Iris pigment epithelial cell (primary cell): ENCODE measurements at regions not wholly inside any gene's neighbourhood (a gene's known extent, or its start where the extent isn't known, plus 50 kb on each side); places are given as distances from the start of the nearest gene placed in this dataset.
A peak's percentile ranks its signal among the peaks of the same experiment; 100 is the strongest.
"Not testable (repeated sequence)": the region's sequence is repeated elsewhere in the genome, so short reads cannot be mapped to it uniquely, and the experiment has no call there.

Experiments used
- DNase-seq: peaks from one replicate; pipeline ENCODE4 v3.0.0-alpha.2; 2011; ENCODE audit warnings: low read depth

DNA sequence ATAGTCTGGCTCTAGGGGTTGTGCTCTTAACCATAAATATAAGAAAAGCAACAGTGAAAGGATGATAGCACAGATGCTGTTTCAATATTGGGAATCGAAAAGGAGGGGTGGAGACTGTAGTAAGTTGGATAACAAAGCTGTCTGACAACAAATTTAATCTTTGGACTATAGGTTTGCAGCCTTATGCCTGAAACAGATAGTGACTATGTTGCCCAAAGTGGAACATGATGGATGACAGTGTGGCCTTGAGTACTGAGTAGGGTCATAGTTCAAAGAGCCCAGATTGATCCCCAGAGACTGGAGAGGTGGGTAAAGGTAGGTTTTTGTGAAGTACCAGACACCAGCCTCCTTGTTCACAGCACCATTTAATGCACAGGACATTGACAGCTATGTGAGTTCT lies 144.0 kb upstream of the PALMD start:
- no peak for DNase-seq

DNA sequence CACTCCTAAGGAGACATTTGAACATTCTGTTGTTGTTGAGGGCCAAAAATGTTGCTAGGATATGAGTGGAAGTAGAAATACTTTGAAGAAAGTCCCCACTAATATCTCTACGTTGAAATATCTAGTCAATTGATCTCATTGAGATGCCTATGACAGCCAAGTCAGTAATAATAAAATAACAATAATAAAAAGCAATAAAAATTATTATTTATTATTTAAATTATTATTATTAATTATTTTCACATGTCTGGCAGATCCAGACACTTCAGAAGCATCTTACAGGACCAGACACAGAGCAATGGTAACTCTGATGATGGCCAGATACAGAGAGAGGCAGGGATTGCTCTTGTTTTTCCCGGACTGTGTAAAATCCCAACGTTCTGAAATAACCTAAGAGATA lies 143.5 kb upstream of the PALMD start:
- DNase-seq: no peak

DNA sequence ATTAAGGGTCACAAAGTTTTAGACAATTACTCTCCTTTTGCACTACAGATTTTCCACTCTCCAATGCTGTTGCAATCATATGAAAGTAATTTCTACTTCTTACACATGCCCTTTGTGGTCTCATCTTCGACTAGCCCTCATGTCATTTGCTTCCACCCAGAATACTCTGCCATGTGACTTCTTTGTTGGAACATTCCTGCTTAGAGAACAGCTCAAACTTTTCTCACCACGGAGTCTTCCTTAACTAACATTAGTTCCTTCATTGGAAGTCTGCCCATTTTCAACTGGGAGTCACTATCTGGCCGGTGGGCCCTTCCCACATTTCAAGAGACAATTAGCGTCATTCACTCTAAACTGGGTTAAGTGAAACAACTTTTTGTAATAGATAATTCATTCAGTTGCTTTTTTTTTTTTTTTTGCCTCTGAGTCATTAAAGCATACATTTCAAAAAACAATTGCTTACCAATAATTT lies 142.6 kb upstream of the PALMD start:
- DNase-seq: peak; percentile 65

DNA sequence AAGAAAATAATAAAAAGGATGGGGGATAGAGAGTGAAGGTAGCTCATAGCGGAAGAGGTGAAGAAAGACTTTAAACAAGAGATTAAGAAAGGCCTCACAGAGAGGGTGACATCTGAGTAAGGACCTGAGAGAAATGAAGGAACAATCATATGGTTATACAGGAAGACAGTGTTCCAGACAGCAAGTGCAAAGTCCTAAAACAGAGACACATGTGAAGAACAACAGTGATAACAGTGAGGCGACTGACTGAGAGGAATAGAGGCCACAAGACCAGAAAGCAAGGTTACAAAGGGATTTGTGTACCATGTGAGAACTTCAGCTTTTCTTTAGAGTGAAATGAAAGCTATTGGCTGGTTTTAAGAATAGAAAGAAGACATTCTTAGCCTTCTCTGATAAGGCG lies 141.6 kb upstream of the PALMD start:
- DNase-seq: no peak

DNA sequence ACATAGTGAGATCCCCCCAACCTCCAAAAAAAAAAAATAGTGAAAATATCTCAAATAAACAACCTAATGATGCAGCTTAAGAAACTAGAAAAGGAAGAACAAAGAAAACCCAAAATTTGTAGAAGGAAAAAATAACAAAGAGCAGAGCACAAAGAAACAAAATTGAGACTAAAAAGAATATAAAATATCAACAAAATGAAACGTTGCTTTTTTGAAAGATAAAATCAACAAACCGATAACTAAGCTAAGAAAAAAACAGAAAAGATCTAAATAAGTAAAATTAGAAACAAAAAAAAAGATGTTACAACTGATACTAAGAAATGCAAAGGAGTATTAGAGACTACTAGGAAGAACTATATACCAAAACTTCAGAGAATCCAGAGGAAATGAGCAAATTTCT lies 139.3 kb upstream of the PALMD start:
- DNase-seq: no peak

DNA sequence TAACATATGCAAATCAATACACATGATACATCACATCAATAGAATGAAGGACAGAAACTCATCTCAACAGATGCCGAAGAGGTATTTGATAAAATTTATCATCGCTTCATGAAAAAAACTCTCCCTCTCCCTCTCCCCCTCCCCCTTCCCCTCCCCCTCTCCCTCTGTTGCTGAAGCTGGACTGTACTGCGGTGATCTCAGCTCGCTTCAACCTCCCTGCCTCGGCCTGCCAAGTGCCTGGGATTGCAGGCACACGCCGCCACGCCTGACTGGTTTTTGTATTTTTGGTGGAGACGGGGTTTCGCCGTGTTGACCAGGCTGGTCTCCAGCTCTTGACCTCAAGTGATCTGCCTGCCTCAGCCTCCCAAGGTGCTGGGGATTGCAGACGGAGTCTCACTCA lies 138.5 kb upstream of the PALMD start:
- not testable (repeated sequence) for DNase-seq

DNA sequence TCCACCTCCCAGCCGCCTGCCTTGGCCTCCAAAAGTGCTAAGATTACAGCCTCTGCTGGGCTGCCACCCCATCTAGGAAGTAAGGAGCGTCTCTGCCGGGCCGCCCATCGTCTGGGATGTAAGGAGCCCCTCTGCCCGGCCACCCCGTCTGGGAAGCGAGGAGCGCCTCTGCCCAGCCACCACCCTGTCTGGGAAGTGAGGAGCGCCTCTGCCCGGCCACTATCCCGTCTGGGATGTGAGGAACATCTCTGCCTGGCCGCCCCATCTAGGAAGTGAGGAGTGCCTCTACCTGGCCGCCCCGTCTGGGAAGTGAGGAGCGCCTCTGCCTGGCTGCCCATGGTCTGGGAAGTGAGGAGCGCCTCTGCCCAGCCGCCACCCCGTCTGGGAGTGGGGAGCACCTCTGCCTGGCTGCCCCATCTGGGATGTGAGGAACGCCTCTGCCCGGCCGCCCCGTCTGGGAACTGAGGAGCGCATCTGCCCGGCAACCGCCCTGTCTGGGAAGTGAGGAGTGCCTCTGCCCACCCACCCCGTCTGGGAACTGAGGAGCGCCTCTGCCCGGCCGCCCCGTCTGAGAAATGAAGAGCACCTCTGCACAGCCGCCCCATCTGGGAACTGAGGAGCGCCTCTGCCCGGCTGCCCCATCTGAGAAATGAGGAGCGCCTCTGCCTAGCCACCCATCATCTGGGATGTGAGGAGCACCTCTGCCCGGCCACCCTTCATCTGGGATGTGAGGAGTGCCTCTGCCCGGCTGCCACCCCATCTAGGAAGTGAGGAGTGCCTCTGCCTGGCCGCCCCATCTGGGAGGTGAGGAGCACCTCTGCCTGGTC lies 137.8 kb upstream of the PALMD start:
- DNase-seq: no peak

DNA sequence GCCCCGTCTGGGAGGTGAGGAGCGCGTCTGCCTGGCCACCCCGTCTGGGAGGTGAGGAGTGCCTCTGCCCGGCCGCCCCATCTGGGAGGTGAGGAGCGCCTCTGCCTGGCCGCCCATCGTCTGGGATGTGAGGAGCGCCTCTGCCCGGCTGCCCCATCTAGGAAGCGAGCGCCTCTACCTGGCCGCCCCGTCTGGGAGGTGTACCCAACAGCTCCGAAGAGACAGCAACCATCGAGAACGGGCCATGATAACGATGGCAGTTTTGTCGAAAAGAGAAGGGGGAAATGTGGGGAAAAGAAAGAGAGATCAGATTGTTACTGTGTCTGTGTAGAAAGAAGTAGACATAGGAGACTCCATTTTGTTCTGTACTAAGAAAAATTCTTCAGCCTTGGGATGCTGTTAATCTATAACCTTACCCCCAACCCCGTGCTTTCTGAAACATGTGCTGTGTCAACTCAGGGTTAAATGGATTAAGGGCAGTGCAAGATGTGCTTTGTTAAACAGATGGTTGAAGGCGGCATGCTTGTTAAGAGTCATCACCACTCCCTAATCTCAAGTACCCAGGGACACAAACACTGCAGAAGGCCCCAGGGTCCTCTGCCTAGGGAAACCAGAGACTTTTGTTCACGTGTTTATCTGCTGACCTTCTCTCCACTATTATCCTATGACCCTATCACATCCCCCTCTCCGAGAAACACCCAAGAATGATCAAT lies 137.0 kb upstream of the PALMD start:
- not testable (repeated sequence) for DNase-seq

DNA sequence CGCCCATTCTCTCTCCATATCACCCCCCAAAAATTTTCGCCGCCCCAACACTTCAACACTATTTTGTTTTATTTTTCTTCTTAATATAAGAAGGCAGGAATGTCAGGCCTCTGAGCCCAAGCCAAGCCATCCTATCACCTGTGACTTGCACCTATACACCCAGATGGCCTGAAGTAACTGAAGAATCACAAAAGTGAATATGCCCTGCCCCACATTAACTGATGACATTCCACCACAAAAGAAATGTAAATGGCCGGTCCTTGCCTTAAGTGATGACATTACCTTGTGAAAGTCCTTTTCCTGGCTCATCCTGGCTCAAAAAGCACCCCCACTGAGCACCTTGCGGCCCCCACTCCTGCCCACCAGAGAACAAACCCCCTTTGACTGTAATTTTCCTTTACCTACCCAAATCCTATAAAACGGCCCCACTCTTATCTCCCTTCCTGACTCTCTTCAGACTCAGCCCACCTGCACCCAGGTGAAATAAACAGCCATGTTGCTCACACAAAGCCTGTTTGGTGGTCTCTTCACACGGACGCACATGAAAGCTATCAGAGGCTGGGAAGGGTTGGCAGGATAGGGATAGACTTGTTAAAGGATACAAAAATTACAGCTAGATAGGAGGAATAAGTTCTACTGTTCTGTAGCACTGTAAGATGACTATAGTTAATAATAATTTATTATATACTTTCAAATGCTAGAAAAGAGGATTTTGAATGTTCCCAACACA lies 130.9 kb upstream of the PALMD start:
- not testable (repeated sequence) for DNase-seq

DNA sequence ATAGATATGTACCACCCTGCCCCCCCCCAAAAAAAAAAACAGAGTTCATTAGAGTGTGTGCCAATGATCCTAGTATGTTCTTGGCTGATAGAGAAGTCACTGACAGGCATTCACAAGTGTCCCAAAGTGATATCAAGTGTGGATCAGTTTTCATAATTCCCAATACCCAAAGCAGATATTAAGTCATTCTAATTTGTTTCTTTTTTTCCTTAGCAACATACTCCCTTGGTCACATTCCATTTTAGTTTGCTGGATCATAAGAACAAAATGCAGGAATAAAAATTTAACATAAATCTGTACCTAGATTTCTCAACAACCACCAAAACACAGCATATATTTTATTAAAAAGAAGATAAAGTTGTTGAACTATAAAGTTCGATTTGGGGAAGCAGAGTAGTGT lies 129.8 kb upstream of the PALMD start:
- DNase-seq: no peak

DNA sequence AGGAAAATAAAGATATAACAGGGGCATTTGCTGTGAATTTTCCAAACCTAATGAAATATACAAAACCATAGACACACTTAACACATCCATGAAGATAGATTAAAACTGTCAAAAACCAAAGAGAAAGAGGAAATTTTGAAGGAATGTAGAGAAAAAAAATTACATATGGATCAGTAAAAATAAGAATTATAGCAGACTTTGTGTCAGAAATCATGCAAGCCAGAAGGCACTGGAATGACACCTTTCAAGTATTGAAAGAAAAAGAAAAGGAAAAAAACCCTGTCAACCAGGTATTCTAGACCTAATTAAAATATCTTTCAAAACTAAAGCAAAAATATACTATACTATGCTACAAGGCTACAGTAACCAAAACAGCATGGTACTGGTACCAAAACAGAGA lies 125.8 kb upstream of the PALMD start:
- DNase-seq: no peak

DNA sequence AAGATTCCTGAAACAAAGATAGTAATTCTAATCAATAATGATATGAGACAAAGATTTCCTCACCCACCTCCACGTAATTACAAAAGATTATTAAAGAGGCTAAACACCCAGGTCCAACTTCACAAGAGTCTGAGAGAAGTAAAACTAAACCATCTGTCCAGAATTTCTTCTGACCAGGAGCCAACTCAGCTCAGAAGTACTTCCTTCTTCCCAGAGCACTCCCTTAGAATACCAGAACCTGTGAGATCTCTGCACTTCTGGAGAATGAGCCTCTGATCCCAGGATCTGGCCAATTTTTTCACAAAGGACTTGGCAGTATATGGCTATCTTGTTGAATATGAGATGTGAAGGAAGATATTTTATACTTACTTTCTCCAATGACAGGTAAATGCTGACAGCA lies 120.6 kb upstream of the PALMD start:
- DNase-seq: no peak

DNA sequence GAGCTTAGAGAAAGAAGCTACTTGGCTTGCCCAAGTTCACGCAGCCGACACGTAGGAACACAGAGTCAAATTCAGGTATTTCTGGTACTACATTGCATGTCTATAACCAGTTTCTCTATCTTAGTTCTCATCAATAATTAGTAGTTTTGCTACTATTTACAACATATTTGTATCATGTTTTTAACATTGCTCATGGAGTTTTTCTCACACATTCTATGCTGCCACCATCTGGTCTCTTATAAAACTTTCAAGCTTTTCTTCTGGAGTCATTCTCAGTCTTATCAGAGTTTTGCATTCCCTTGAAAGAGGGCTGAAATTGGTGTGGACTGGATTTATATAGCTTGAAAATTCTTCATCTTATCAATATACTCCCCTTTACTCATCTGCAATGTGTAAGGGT lies 118.8 kb upstream of the PALMD start:
- peak; percentile 23 for DNase-seq

DNA sequence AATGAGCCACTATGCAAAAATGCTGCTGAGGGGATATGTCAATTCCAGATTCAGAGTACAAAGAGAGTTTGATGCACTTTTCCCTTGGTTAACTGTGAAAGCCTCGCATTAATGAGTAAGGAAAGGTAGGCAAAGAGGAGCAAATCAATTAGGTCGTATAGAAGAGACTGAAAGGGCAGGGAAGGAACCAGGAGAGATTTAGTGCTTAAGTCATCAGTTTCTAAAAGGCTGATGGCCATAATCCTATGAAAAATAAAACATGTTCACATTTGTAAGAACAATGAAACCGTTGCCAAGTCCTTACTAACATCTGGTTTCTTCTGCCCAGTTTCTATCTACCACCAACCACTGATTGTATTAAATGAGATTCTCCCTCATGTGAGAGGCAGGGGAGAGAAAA lies 118.4 kb upstream of the PALMD start:
- no peak for DNase-seq

DNA sequence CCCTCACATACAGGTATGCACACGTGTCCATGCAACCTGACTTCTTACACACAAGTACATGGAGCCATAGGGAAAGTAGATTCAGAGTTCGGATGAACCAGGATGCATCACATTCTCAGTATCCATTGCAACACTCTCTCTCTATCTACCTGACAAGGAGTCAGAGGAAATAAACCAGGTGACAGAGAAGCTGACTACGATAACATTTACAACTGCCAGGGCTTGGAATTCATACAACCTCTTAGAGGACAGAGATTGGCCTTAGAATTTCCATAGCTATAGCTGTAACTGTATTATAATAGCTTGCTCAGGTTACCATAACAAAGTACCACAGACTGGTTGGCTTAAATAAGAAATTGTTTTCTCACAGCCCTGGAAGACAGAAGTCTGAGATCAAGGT lies 116.9 kb upstream of the PALMD start:
- no peak for DNase-seq

DNA sequence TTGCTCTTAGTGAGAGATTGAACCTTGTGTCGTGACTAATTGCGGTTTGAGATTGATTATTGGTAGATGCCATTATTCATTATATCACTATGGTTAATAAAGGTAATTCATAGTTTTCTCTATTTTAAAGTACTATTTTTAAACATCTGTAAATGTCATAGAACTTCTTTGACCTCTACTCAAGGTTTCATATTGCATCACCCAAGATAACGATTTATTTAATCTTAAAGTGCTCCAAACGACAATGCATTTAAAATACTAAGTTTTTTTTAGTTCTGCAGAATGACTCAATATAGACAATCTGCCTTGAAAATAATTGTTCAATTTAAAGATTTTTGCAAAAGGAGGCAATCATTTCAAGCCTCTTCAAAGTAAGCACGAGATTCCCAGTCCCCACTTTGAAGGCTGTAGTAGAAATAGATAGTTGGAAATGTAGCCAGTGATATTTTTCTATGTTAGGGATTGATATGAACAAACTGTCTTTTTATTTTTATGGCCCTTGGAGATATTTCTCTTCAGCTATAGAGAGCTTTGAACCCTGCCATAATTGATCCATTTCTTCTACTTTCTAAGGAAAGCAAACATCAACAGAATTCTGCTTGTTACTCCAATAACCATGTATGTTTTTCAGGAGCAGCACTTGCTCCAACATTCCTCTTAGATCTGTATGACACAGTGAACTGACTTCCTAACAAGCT lies 114.2 kb upstream of the PALMD start:
- no peak for DNase-seq

DNA sequence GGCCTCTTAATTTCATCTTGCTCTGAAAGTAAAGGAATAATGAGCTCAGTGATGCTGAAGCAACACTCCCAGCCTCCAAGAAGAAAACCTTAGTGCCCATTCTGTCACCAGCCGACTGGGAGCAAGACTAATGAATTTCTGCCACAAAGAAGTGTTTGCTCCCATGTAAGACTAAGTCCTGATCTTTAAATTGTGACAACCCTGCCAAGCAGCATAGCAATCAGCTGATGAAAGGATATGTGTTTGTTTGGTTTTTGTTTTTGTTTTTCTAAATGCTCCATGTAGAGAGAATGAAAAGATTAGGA lies 113.7 kb upstream of the PALMD start:
- DNase-seq: no peak

DNA sequence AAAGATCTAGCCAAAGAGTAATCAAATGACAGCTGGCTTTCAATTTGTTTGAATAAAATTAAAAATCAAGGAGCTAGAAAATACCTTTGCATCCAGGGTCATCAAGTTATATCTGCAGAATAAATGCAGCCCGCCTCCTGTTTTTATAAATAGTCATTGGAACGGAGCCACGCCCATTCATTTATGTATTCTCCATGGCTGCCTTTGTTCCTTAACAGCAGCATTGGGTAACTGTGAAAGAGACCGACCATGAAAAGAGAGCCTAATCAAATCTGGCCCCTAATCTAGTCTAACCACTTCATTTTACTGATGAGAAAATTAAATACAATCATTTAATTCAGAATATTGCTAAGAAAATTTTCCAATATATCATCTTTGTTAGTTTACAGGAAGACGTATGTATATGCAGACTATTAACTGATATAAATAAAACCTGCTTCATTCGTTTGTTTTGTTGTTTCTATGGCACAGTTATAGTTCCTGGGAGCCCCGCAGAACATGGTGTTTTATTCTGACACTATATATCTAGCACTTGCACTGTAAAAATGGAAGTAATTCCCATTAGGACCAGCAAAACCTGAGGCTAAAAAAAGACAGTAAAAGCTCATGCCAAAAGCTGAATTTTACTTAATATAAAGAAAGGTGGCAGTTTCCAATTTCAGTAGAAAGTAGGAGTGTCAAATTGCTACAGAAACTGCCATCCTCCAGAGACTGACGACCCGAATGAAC lies 111.8 kb upstream of the PALMD start:
- DNase-seq: no peak

DNA sequence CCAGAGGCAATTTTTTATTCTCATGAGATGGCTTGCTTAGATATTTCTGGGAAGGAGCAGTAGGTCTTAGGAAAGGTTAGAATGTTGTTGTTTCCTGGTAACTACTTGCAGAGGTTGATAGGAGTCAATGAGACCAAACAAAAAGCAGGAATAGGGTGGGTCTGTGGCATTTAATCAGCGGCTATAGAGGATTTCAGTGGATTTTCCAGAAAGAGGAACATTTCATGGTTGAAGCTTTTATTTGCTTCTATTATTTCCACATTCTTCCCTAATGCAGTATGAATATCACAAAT lies 111.3 kb upstream of the PALMD start:
- DNase-seq: no peak

DNA sequence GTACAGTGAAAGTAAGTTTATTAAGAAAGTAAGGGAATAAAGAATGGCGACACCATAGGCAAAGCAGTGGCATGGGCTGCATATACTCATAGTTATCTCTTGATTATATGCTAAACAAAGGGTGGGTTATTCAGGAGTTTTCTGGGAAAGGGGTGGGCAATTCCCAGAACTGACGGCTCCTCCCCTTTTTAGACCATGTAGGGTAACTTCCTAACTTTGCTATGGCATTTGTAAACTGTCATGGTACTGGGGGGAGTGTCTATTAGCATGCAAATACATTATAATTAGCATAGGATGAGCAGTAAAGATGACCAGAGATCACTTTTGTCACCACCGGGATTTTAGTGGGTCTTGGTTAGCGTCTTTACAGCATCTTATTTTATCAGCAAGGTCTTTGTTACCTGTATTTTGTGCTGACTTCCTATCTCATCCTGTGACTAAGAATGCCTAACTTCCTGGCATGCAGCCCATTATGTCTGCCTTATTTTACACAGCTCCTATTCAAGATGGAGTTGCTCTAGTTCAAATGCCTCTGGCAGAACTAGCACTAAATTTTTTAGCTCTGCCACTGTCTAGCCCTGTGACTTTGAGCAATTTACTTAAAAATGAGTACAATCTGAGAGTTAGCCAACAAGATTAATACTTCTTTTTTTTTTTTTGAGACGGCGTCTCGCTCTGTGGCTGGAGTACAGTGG lies 110.3 kb upstream of the PALMD start:
- no peak for DNase-seq

DNA sequence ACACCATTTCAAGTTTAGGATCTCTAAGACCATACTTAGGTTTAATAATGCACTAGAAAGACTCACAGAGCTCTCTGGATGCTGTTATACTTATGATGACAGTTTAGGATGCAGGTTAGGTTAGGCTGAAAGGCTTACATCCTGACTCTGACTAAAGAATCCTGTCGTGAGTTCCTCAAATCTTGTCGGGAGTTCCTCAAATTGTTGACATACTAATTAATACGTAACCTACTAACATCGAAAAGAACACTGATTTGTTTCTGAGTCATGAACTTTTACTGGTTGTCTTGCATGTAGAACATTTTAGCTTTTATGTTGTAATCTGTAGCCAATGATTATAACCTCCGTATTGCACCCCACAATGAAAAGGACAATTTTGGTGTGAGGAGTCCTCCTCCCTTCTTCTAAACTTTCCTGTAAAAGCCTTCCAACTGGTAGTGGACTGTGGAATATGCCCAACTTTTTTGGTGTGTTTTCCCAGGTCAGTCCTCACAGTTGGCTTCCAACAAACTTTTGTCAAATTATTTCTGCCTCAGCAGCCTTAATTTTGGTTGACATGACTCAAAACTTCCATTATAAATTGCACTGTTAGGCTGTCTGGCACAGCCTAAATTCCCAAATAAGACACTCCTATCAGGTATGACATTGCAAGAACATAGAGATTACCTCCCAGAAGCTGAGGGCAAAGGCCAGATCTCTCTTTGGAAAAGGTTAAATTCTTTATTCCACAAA lies 107.9 kb upstream of the PALMD start:
- DNase-seq: no peak
